ENCODE measurements at regions not wholly inside any gene's neighbourhood (a gene's known extent, or its start where the extent isn't known, plus 50 kb on each side); places are given as distances from the start of the nearest gene placed in this dataset.

GRCh38 chrX:10966057-10966456, 145.1 kb upstream of the HCCS start:
- Mint-ChIP-seq H3K4me3 (no peak overlapping the region), H3K9me3 (no peaks in the 10 kb centered on the region), H3K27me3 (no peaks in the 10 kb centered on the region), H3K36me3 (ENCODE audit: low read depth) (no peaks in the 10 kb centered on the region), H3K4me1 (no peaks in the 10 kb centered on the region), H3K27ac (no peak overlapping the region)
- no peak for TF ChIP-seq CTCF (IDR thresholded peaks at IDR 0.05)
- no peak for DNase-seq
- ATAC-seq (ENCODE audit: low read depth): no peak
- CTCF ChIA-PET: no interaction called here
- intact Hi-C loops (cut with micrococcal nuclease): no loop called here
- POLR2A ChIA-PET: no interaction called here

- Mint-ChIP-seq H3K4me1 (no peaks in the 10 kb centered on the region), H3K9me3 (peaks cover 3% of the 10 kb centered on the region), H3K27ac (no peak overlapping the region), H3K36me3 (ENCODE audit: low read depth) (no peaks in the 10 kb centered on the region), H3K27me3 (no peaks in the 10 kb centered on the region), H3K4me3 (no peak overlapping the region)
- POLR2A ChIA-PET: no interaction called here
- intact Hi-C loops (cut with micrococcal nuclease): no loop called here
- CTCF ChIA-PET: no interaction called here
- DNase-seq (no peak), ATAC-seq (ENCODE audit: low read depth) (no peak)
- TF ChIP-seq CTCF (IDR thresholded peaks at IDR 0.05): no peak
These were observed 140.0 kb upstream of the HCCS start for GRCh38 chrX:10971176-10971575.

- intact Hi-C loops (cut with micrococcal nuclease): no loop called here
- Mint-ChIP-seq H3K36me3 (ENCODE audit: low read depth) (no peaks in the 10 kb centered on the region), H3K4me3 (no peak overlapping the region), H3K4me1 (no peaks in the 10 kb centered on the region), H3K27ac (no peak overlapping the region), H3K27me3 (no peaks in the 10 kb centered on the region), H3K9me3 (peaks cover 3% of the 10 kb centered on the region)
- ChIA-PET POLR2A (no interaction called here), CTCF (no interaction called here)
- ATAC-seq (ENCODE audit: low read depth) (no peak), DNase-seq (no peak)
- TF ChIP-seq CTCF (IDR thresholded peaks at IDR 0.05): no peak
These were observed 139.4 kb upstream of the HCCS start for GRCh38 chrX:10971759-10972158.

- H3K36me3 Mint-ChIP-seq (ENCODE audit: low read depth): no peaks in the 10 kb centered on the region
- TF ChIP-seq CTCF (IDR thresholded peaks at IDR 0.05): no peak
- H3K9me3 Mint-ChIP-seq: peaks cover 3% of the 10 kb centered on the region
- intact Hi-C loops (cut with micrococcal nuclease): no loop called here
- no peaks in the 10 kb centered on the region for H3K4me1 Mint-ChIP-seq
- POLR2A ChIA-PET: no interaction called here
- DNase-seq (no peak), ATAC-seq (ENCODE audit: low read depth) (no peak)
- no peaks in the 10 kb centered on the region for H3K27me3 Mint-ChIP-seq
- no peak overlapping the region for H3K4me3 Mint-ChIP-seq
- no peak overlapping the region for H3K27ac Mint-ChIP-seq
- CTCF ChIA-PET: no interaction called here
These were observed 138.4 kb upstream of the HCCS start for GRCh38 chrX:10972706-10973105.

GRCh38 chrX:10974920-10975319, 136.2 kb upstream of the HCCS start:
- no peak for TF ChIP-seq CTCF (IDR thresholded peaks at IDR 0.05)
- H3K27me3 Mint-ChIP-seq: no peaks in the 10 kb centered on the region
- ChIA-PET CTCF (no interaction called here), POLR2A (no interaction called here)
- H3K4me1 Mint-ChIP-seq: no peaks in the 10 kb centered on the region
- DNase-seq (no peak), ATAC-seq (ENCODE audit: low read depth) (no peak)
- H3K36me3 Mint-ChIP-seq (ENCODE audit: low read depth): no peaks in the 10 kb centered on the region
- no peak overlapping the region for H3K27ac Mint-ChIP-seq
- H3K9me3 Mint-ChIP-seq: peaks cover 3% of the 10 kb centered on the region
- intact Hi-C loops (cut with micrococcal nuclease): no loop called here
- H3K4me3 Mint-ChIP-seq: no peak overlapping the region
